GM10266 (cell line): ENCODE measurements at regions not wholly inside any gene's neighbourhood (a gene's known extent, or its start where the extent isn't known, plus 50 kb on each side); places are given as distances from the start of the nearest gene placed in this dataset.

Experiments used
- DNase-seq: peaks from one replicate; pipeline ENCODE4 v3.0.0; 2012; ENCODE audit errors: extremely low spot score
- CTCF ChIP-seq: IDR thresholded peaks from 2 replicates; pipeline ENCODE4 v1.5.1; 2012; ENCODE audit warnings: mild to moderate bottlenecking, low read depth; ENCODE audit not compliant: control insufficient read depth, insufficient read depth; ENCODE audit errors: missing control alignments

- no peak for TF ChIP-seq CTCF
- no peak for DNase-seq
These were observed 809.2 kb downstream of the USP25 start for GRCh38 chr21:16538936-16539440.

GRCh38 chr21:16540966-16541727, 811.4 kb downstream of the USP25 start:
- no peak for DNase-seq
- TF ChIP-seq CTCF: no peak

- DNase-seq: no peak
- no peak for TF ChIP-seq CTCF
These were observed 820.3 kb downstream of the USP25 start for GRCh38 chr21:16550118-16550517.

- TF ChIP-seq CTCF: no peak
- no peak for DNase-seq
These were observed 821.3 kb downstream of the USP25 start for GRCh38 chr21:16550917-16551741.

- no peak for DNase-seq
- no peak for TF ChIP-seq CTCF
These were observed 823.1 kb downstream of the USP25 start for GRCh38 chr21:16552880-16553279.

GRCh38 chr21:16554503-16554902, 824.7 kb downstream of the USP25 start:
- no peak for TF ChIP-seq CTCF
- no peak for DNase-seq

GRCh38 chr21:16563116-16563515, 833.3 kb downstream of the USP25 start:
- TF ChIP-seq CTCF: no peak
- DNase-seq: no peak
